Astrocyte (in vitro differentiated cells and primary cell): ENCODE measurements at regions not wholly inside any gene's neighbourhood (a gene's known extent, or its start where the extent isn't known, plus 50 kb on each side); places are given as distances from the start of the nearest gene placed in this dataset.
A peak's percentile ranks its signal among the peaks of the same experiment; 100 is the strongest.
"Not testable (repeated sequence)": the region's sequence is repeated elsewhere in the genome, so short reads cannot be mapped to it uniquely, and the experiment has no call there.

ENCODE experiments used
- DNase-seq: peaks from one replicate; pipeline ENCODE4 v3.0.0-alpha.2; 2010; ENCODE audit warnings: low read depth
- FAIRE-seq: peaks from 2 replicates; lab custom pipeline; 2011; peaks lifted over from hg19 to GRCh38; lab: Jason Lieb, UNC
- H2AFZ ChIP-seq: 2 replicates; pipeline ENCODE4 v1.6.0; 2012; ENCODE audit warnings: low read depth, low read length, inconsistent platforms
- H3K27ac ChIP-seq: 2 replicates; pipeline ENCODE4 v1.5.1; 2011; ENCODE audit warnings: low read depth, low read length, inconsistent platforms
- H3K27me3 ChIP-seq: 2 replicates; pipeline ENCODE4 v1.6.0; 2011; ENCODE audit warnings: low read length, inconsistent platforms; ENCODE audit not compliant: insufficient read depth
- H3K36me3 ChIP-seq: 2 replicates; pipeline ENCODE4 v1.5.1; 2011; ENCODE audit warnings: low read length, inconsistent platforms; ENCODE audit not compliant: insufficient read depth
- H3K4me1 ChIP-seq: 2 replicates; pipeline ENCODE4 v1.5.1; 2011; ENCODE audit warnings: low read length, inconsistent platforms; ENCODE audit not compliant: insufficient read depth
- H3K4me2 ChIP-seq: 2 replicates; pipeline ENCODE4 v1.6.0; 2012; ENCODE audit warnings: low read length, inconsistent platforms
- H3K4me3 ChIP-seq: 2 replicates; pipeline ENCODE4 v1.5.1; 2011; ENCODE audit warnings: low read depth, mild to moderate bottlenecking, low read length, inconsistent platforms; ENCODE audit not compliant: insufficient read depth
- H3K79me2 ChIP-seq: 2 replicates; pipeline ENCODE4 v1.6.0; 2012; ENCODE audit warnings: mild to moderate bottlenecking, low read length, inconsistent platforms; ENCODE audit not compliant: insufficient read depth
- H3K9ac ChIP-seq: 2 replicates; pipeline ENCODE4 v1.6.0; 2012; ENCODE audit warnings: mild to moderate bottlenecking, low read length, inconsistent platforms
- H3K9me3 ChIP-seq: 2 replicates; pipeline ENCODE4 v1.5.1; 2012; ENCODE audit warnings: low read depth, mild to moderate bottlenecking, low read length, inconsistent platforms; ENCODE audit not compliant: insufficient read depth
- H4K20me1 ChIP-seq: 2 replicates; pipeline ENCODE4 v1.6.0; 2012; ENCODE audit warnings: low read length, inconsistent platforms; ENCODE audit not compliant: insufficient read depth
- H3K27ac Mint-ChIP-seq: one replicate; pipeline ENCODE4 v1.8.0; 2021; ENCODE audit warnings: mild to moderate bottlenecking, mixed read lengths; ENCODE audit not compliant: unreplicated experiment
- H3K27me3 Mint-ChIP-seq: one replicate; pipeline ENCODE4 v1.8.0; 2021; ENCODE audit warnings: low read depth, mixed read lengths; ENCODE audit not compliant: unreplicated experiment
- H3K36me3 Mint-ChIP-seq: one replicate; pipeline ENCODE4 v1.8.0; 2021; ENCODE audit warnings: low read depth, mixed read lengths; ENCODE audit not compliant: unreplicated experiment
- H3K4me1 Mint-ChIP-seq: one replicate; pipeline ENCODE4 v1.8.0; 2021; ENCODE audit warnings: low read depth, mixed read lengths; ENCODE audit not compliant: unreplicated experiment
- H3K4me3 Mint-ChIP-seq: one replicate; pipeline ENCODE4 v1.8.0; 2021; ENCODE audit warnings: mild to moderate bottlenecking, moderate library complexity, mixed read lengths; ENCODE audit not compliant: unreplicated experiment
- H3K9me3 Mint-ChIP-seq: one replicate; pipeline ENCODE4 v1.8.0; 2021; ENCODE audit warnings: mild to moderate bottlenecking, mixed read lengths; ENCODE audit not compliant: unreplicated experiment
- CTCF ChIP-seq: IDR thresholded peaks from 2 replicates; pipeline ENCODE4 v1.5.1; 2011; ENCODE audit warnings: low read depth, mild to moderate bottlenecking, inconsistent platforms, low read length, moderate library complexity; ENCODE audit not compliant: insufficient read depth
- EZH2 ChIP-seq: IDR thresholded peaks from 2 replicates; pipeline ENCODE4 v1.6.1; 2012; ENCODE audit warnings: mild to moderate bottlenecking, low read length, inconsistent platforms; ENCODE audit not compliant: insufficient read depth

GRCh38 chr14:84323978-84324377 lies 1206.0 kb upstream of the FLRT2 start:
- H3K4me1 Mint-ChIP-seq: peaks cover 1% of the 10 kb centered on the region
- no peaks in the 10 kb centered on the region for H3K36me3 ChIP-seq
- no peak overlapping the region for H3K4me2 ChIP-seq
- no peaks in the 10 kb centered on the region for H3K27me3 ChIP-seq
- no peak overlapping the region for H3K27ac ChIP-seq
- TF ChIP-seq EZH2 (no peak), CTCF (no peak)
- H3K27ac Mint-ChIP-seq: no peak overlapping the region
- DNase-seq (peak; percentile 16), FAIRE-seq (no peak)
- H3K9me3 Mint-ChIP-seq: no peaks in the 10 kb centered on the region
- H3K79me2 ChIP-seq: no peaks in the 10 kb centered on the region
- no peaks in the 10 kb centered on the region for H3K36me3 Mint-ChIP-seq
- H3K9me3 ChIP-seq: no peaks in the 10 kb centered on the region
- peak overlapping the region; percentile 32 for H2AFZ ChIP-seq
- H3K27me3 Mint-ChIP-seq: no peaks in the 10 kb centered on the region
- H3K4me1 ChIP-seq: peaks cover 3% of the 10 kb centered on the region
- H3K4me3 ChIP-seq: no peak overlapping the region
- no peak overlapping the region for H3K9ac ChIP-seq
- no peak overlapping the region for H3K4me3 Mint-ChIP-seq
- no peaks in the 10 kb centered on the region for H4K20me1 ChIP-seq

- Histone ChIP-seq H2AFZ (no peak overlapping the region), H3K4me1 (no peaks in the 10 kb centered on the region), H3K9ac (no peak overlapping the region), H3K27me3 (no peaks in the 10 kb centered on the region), H3K79me2 (no peaks in the 10 kb centered on the region), H3K36me3 (no peaks in the 10 kb centered on the region), H3K27ac (no peak overlapping the region), H3K4me3 (no peak overlapping the region), H4K20me1 (no peaks in the 10 kb centered on the region), H3K9me3 (no peaks in the 10 kb centered on the region), H3K4me2 (no peak overlapping the region)
- Mint-ChIP-seq H3K4me1 (peaks cover 8% of the 10 kb centered on the region), H3K27ac (no peak overlapping the region), H3K27me3 (no peaks in the 10 kb centered on the region), H3K36me3 (no peaks in the 10 kb centered on the region), H3K4me3 (no peak overlapping the region), H3K9me3 (no peaks in the 10 kb centered on the region)
- DNase-seq: no peak
- no peak for FAIRE-seq
- TF ChIP-seq EZH2 (no peak), CTCF (no peak)
Observed at GRCh38 chr14:84336433-84336832, 1193.5 kb upstream of the FLRT2 start.

GRCh38 chr14:84340938-84341337 lies 1189.0 kb upstream of the FLRT2 start:
- Histone ChIP-seq H3K4me3 (no peak overlapping the region), H3K27me3 (no peaks in the 10 kb centered on the region), H4K20me1 (no peaks in the 10 kb centered on the region), H3K9ac (no peak overlapping the region), H3K79me2 (no peaks in the 10 kb centered on the region), H3K36me3 (no peaks in the 10 kb centered on the region), H3K4me1 (no peaks in the 10 kb centered on the region), H3K27ac (no peak overlapping the region), H3K4me2 (no peak overlapping the region), H2AFZ (no peak overlapping the region), H3K9me3 (peaks cover 4% of the 10 kb centered on the region)
- peaks cover 11% of the 10 kb centered on the region for H3K9me3 Mint-ChIP-seq
- no peak overlapping the region for H3K27ac Mint-ChIP-seq
- peaks cover 6% of the 10 kb centered on the region for H3K4me1 Mint-ChIP-seq
- no peak for TF ChIP-seq EZH2
- no peak for TF ChIP-seq CTCF
- peak; percentile 10 for DNase-seq
- H3K27me3 Mint-ChIP-seq: no peaks in the 10 kb centered on the region
- no peak for FAIRE-seq
- H3K36me3 Mint-ChIP-seq: peaks cover 3% of the 10 kb centered on the region
- H3K4me3 Mint-ChIP-seq: no peak overlapping the region

GRCh38 chr14:84341867-84342266 lies 1188.1 kb upstream of the FLRT2 start:
- not testable (repeated sequence) for DNase-seq, H3K4me2 ChIP-seq, H3K36me3 Mint-ChIP-seq, H3K4me1 ChIP-seq, H3K9me3 ChIP-seq, FAIRE-seq, H3K4me1 Mint-ChIP-seq, H3K4me3 ChIP-seq, H3K27me3 ChIP-seq, H3K27me3 Mint-ChIP-seq, H3K9ac ChIP-seq, H3K4me3 Mint-ChIP-seq, H3K27ac ChIP-seq, H4K20me1 ChIP-seq, H3K79me2 ChIP-seq, H3K27ac Mint-ChIP-seq, H3K36me3 ChIP-seq, H2AFZ ChIP-seq
- peaks cover 11% of the 10 kb centered on the region for H3K9me3 Mint-ChIP-seq
